Cardiac muscle cell (in vitro differentiated cells and primary cell): ENCODE measurements at regions not wholly inside any gene's neighbourhood (a gene's known extent, or its start where the extent isn't known, plus 50 kb on each side); places are given as distances from the start of the nearest gene placed in this dataset.

ENCODE experiments used
- DNase-seq, 2 donors: peaks; one replicate each; pipeline versions ENCODE4 v3.0.0 to v3.0.0-alpha.2; 2010 to 2017; ENCODE audit warnings: low read depth in 1 of 2, low spot score in 1 of 2
- H3K27ac ChIP-seq: fragments of 200-600 bp; sonication (generic); 2 replicates; pipeline ENCODE4 v1.5.1; 2016
- H3K27me3 ChIP-seq: fragments of 200-600 bp; sonication (generic); 2 replicates; pipeline ENCODE4 v1.6.0; 2016; ENCODE audit warnings: control low read depth
- H3K36me3 ChIP-seq: fragments of 200-600 bp; sonication (generic); 2 replicates; pipeline ENCODE4 v1.5.1; 2016; ENCODE audit warnings: control low read depth
- H3K4me1 ChIP-seq: fragments of 200-600 bp; sonication (generic); 2 replicates; pipeline ENCODE4 v1.8.1; 2017; ENCODE audit warnings: low read depth, mild to moderate bottlenecking, mixed run types
- H3K4me3 ChIP-seq: fragments of 200-600 bp; sonication (generic); 2 replicates; pipeline ENCODE4 v1.5.1; 2016; ENCODE audit warnings: mild to moderate bottlenecking
- H3K9me3 ChIP-seq: fragments of 200-600 bp; sonication (generic); 2 replicates; pipeline ENCODE4 v1.5.1; 2017; ENCODE audit warnings: low read depth, mild to moderate bottlenecking, control low read depth
- CTCF ChIP-seq: IDR thresholded peaks from 2 replicates; pipeline ENCODE4 v1.5.1; 2012; ENCODE audit warnings: low read depth, mild to moderate bottlenecking, low read length

GRCh38 chr4:181967401-181967800, 275.8 kb upstream of the TENM3 start:
- Histone ChIP-seq H3K9me3 (no peaks in the 10 kb centered on the region), H3K4me3 (no peak overlapping the region), H3K36me3 (no peaks in the 10 kb centered on the region), H3K27ac (no peak overlapping the region), H3K4me1 (peaks cover 4% of the 10 kb centered on the region), H3K27me3 (peaks cover 14% of the 10 kb centered on the region)
- no peak for TF ChIP-seq CTCF
- DNase-seq: peak in 1 of 2 donors; percentile 62

GRCh38 chr4:181968371-181968770, 274.8 kb upstream of the TENM3 start:
- Histone ChIP-seq H3K4me1 (peaks cover 4% of the 10 kb centered on the region), H3K27ac (no peak overlapping the region), H3K36me3 (no peaks in the 10 kb centered on the region), H3K4me3 (no peak overlapping the region), H3K9me3 (no peaks in the 10 kb centered on the region), H3K27me3 (peaks cover 5% of the 10 kb centered on the region)
- peak in 1 of 2 donors; percentile 34 for DNase-seq
- TF ChIP-seq CTCF: no peak

GRCh38 chr4:181969151-181969550, 274.1 kb upstream of the TENM3 start:
- Histone ChIP-seq H3K4me3 (no peak overlapping the region), H3K27ac (no peak overlapping the region), H3K4me1 (peaks cover 4% of the 10 kb centered on the region), H3K36me3 (no peaks in the 10 kb centered on the region), H3K27me3 (no peaks in the 10 kb centered on the region), H3K9me3 (no peaks in the 10 kb centered on the region)
- TF ChIP-seq CTCF: no peak
- DNase-seq: no peak

GRCh38 chr4:181970366-181970765, 272.8 kb upstream of the TENM3 start:
- H3K4me1 ChIP-seq: peaks cover 4% of the 10 kb centered on the region
- H3K27me3 ChIP-seq: no peaks in the 10 kb centered on the region
- no peak overlapping the region for H3K4me3 ChIP-seq
- H3K9me3 ChIP-seq: no peaks in the 10 kb centered on the region
- DNase-seq: peak in 1 of 2 donors; percentile 14
- TF ChIP-seq CTCF: no peak
- no peaks in the 10 kb centered on the region for H3K36me3 ChIP-seq
- H3K27ac ChIP-seq: no peak overlapping the region

GRCh38 chr4:181971411-181971810, 271.8 kb upstream of the TENM3 start:
- H3K4me3 ChIP-seq: no peak overlapping the region
- H3K27ac ChIP-seq: no peak overlapping the region
- H3K9me3 ChIP-seq: no peaks in the 10 kb centered on the region
- peaks cover 4% of the 10 kb centered on the region for H3K4me1 ChIP-seq
- TF ChIP-seq CTCF: no peak
- no peaks in the 10 kb centered on the region for H3K36me3 ChIP-seq
- no peak for DNase-seq
- no peaks in the 10 kb centered on the region for H3K27me3 ChIP-seq

GRCh38 chr4:181971973-181972372, 271.2 kb upstream of the TENM3 start:
- peak in 1 of 2 donors; percentile 70 for DNase-seq
- Histone ChIP-seq H3K4me3 (no peak overlapping the region), H3K4me1 (peaks cover 4% of the 10 kb centered on the region), H3K27ac (no peak overlapping the region), H3K9me3 (no peaks in the 10 kb centered on the region), H3K27me3 (no peaks in the 10 kb centered on the region), H3K36me3 (no peaks in the 10 kb centered on the region)
- TF ChIP-seq CTCF: no peak
